ENCODE measurements at regions not wholly inside any gene's neighbourhood (a gene's known extent, or its start where the extent isn't known, plus 50 kb on each side); places are given as distances from the start of the nearest gene placed in this dataset.

GRCh38 chr11:70930215-70930614 lies 322.2 kb downstream of the SHANK2 start:
- DNase-seq (ENCODE audit: low spot score): no peak

GRCh38 chr11:70931430-70931829 lies 320.9 kb downstream of the SHANK2 start:
- no peak for DNase-seq (ENCODE audit: low spot score)

- DNase-seq (ENCODE audit: low spot score): no peak
Observed at GRCh38 chr11:70933981-70934583, 318.3 kb downstream of the SHANK2 start.

DNA sequence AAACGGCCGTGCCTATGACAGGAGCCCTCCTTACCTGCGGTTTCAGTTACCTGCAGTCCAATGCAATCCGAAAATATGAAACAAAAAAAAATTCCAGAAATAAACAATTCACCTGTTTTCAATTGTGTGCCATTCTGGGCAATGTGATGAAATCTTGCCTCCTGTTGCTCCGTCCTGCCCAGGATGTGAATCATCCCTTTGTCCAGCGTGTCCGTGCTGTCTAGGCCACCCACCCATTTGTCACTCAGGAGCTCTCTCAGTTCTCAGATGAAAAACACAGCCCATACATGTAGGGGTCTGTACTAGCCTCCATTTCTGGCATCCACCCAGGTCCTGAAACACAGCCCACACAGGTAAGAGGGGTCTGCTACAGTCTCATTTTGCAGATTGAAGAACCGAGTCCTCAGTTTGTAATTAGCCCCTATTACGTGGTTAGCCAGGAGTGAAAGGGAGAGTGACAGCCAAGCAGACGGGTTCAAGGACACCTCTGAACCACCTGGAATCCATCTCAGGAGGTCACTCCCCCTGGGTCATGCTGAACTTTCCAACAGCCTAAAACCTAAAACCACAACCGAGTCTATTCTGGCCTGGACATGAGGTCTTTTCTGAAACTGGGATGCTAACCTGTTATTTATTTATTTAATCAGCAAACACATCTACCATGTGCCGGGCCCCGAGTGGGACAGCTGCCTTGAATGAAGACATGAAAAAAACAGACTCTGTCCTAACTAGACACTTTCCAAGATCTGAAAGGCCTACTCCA lies 317.2 kb downstream of the SHANK2 start:
- DNase-seq (ENCODE audit: low spot score): no peak

GRCh38 chr11:70942593-70942992 lies 309.8 kb downstream of the SHANK2 start:
- no peak for DNase-seq (ENCODE audit: low spot score)

- no peak for DNase-seq (ENCODE audit: low spot score)
Observed at GRCh38 chr11:70944141-70944540, 308.2 kb downstream of the SHANK2 start.

GRCh38 chr11:70944636-70945035 lies 307.7 kb downstream of the SHANK2 start:
- no peak for DNase-seq (ENCODE audit: low spot score)

- DNase-seq (ENCODE audit: low spot score): no peak
Observed at GRCh38 chr11:70948398-70948797, 304.0 kb downstream of the SHANK2 start.

DNA sequence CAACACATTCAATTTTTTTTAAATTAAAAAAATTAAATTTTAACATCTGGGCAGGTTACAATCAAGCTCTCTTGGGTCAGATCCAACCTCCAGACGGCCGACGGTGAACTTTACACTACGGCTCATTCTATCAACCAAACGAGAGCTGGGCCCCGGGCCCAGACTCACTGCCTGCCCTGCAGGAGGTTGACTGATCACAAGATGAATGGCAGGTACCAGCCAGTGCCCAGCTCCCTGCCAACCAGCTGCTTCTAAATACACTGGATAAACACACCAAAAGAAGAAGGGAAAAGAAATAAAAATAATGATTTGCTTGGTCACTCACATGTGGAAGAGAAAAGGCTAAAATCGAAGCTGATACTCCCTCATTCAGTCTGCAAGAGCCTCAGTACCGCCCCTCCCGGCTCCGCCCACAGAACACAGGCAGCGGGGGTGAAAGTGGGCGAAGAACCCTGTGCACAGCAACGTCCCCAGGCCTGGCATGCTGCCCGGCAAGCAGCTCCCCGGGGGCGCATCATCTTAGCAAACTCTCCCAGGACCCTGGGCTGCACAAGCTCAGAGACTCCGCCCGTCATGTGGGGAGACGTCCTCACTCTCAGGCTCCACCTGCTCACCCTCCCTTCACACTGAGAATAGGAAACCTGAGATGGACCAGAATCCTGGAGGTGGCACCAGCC lies 303.4 kb downstream of the SHANK2 start:
- no peak for DNase-seq (ENCODE audit: low spot score)

DNA sequence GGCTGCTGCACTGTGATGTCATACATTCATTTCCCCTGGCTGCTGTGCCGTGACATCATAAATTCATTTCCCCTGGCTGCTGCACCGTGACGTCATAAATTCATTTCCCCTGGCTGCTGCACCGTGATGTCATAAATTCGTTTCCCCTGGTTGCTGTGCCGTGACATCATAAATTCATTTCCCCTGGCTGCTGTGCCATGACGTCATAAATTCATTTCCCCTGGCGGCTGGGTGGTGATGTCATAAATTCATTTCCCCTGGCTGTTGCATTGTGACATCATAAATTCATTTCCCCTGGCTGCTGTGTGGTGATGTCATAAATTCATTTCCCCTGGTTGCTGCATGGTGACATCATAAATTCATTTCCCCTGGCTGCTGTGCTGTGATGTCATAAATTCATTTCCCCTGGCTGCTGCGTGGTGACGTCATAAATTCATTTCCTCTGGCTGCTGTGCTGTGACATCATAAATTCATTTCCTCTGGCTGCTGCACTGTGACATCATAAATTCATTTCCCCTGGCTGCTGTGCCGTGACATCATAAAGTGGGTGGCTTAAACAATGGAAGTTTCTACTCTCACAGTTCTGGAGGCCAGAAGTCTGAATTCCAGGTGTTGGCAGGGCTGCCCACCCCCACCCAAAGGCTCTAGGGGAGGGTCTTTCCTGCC lies 301.1 kb downstream of the SHANK2 start:
- DNase-seq (ENCODE audit: low spot score): no peak

DNA sequence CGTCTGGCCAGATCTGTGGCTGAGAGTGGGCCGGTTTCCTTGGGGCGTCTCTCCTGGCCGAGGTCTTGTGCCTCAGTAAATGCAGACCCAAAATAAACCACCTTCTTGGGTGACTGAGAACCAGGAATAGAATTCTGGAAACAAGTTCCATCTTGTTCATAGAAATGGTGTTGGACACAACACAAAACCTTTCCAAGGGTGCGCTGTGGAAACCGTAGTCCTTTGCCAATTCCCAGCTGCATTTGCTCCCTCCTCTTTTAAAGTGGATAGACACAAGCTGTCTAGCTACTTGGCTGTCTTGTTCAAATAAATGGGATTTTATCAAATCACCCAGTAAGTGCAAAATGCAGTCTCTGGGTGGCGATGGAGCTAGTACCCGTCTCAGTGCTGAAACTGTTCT lies 300.2 kb downstream of the SHANK2 start:
- DNase-seq (ENCODE audit: low spot score): no peak

- no peak for DNase-seq (ENCODE audit: low spot score)
Observed at GRCh38 chr11:70953720-70954119, 298.7 kb downstream of the SHANK2 start.

DNA sequence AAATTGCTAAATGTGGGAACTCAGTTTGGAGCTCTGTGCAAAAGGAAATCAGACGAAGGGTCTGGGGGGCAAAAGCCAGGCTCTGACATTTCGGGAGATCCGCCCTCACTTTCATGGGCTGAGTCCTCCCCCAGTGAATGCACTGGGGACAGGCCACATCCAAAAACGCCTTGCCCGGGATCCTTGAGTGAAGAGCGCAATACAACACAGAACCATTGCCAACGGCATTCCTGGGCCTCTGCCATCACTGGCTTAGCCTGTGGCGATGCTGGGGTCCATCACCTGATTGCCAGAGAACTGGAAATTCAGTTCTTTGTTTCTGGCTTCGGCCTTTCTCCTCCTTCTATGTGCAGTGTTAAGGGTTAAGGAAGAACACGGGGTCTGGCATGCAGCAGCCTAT lies 297.9 kb downstream of the SHANK2 start:
- no peak for DNase-seq (ENCODE audit: low spot score)
